ENCODE measurements at regions not wholly inside any gene's neighbourhood (a gene's known extent, or its start where the extent isn't known, plus 50 kb on each side); places are given as distances from the start of the nearest gene placed in this dataset.

GRCh38 chr11:45087900-45088160, 58.6 kb upstream of the PRDM11 start:
- DNase-seq (ENCODE audit: low spot score in 2 of 2): no peak
- Histone ChIP-seq H3K4me3 (no peak overlapping the region), H3K27me3 (no peaks in the 10 kb centered on the region), H3K4me1 (peaks cover 4 to 29% of the 10 kb centered on the region in 2 donors), H3K27ac (no peak overlapping the region), H3K36me3 (no peaks in the 10 kb centered on the region), H3K9me3 (no peaks in the 10 kb centered on the region)
- TF ChIP-seq CTCF (IDR thresholded peaks at IDR 0.05): no peak
- intact Hi-C loops (cut with DNase I): loop anchor here (5.0 kb wide), 1 partner anchor 526 kb away; no protein-coding TSS in a partner anchor

- intact Hi-C loops (cut with DNase I): loop anchor here (5.0 kb wide), 1 partner anchor 527 kb away; no protein-coding TSS in a partner anchor
Observed at GRCh38 chr11:45089251-45089650, 57.2 kb upstream of the PRDM11 start.

GRCh38 chr11:45089676-45090499, 56.6 kb upstream of the PRDM11 start:
- intact Hi-C loops (cut with DNase I): loop anchor here (5.0 to 10.0 kb wide), 3 partner anchors 68 to 575 kb away; partner anchors contain the start of gene CHST1
- H3K27me3 ChIP-seq: no peaks in the 10 kb centered on the region
- peak overlapping the region; percentile 75 to 89 for H3K27ac ChIP-seq
- TF ChIP-seq CTCF (IDR thresholded peaks at IDR 0.05): peak in 1 of 3 experiments; percentile 21
- H3K36me3 ChIP-seq: no peaks in the 10 kb centered on the region
- H3K4me1 ChIP-seq: peaks cover 4 to 30% of the 10 kb centered on the region in 2 donors
- peak in 1 of 2 donors; percentile 53 for DNase-seq (ENCODE audit: low spot score in 2 of 2)
- no peaks in the 10 kb centered on the region for H3K9me3 ChIP-seq
- H3K4me3 ChIP-seq: no peak overlapping the region

More at GRCh38 chr11:45089251-45089650, 57.2 kb upstream of the PRDM11 start:
- H3K27me3 ChIP-seq: no peaks in the 10 kb centered on the region
- no peak for TF ChIP-seq CTCF (IDR thresholded peaks at IDR 0.05)
- DNase-seq (ENCODE audit: low spot score in 2 of 2): peak; percentile 69 to 94
- no peaks in the 10 kb centered on the region for H3K9me3 ChIP-seq
- H3K4me1 ChIP-seq: peaks cover 4 to 30% of the 10 kb centered on the region in 2 donors
- H3K27ac ChIP-seq: peak overlapping the region; percentile 75 to 89
- no peak overlapping the region for H3K4me3 ChIP-seq
- H3K36me3 ChIP-seq: no peaks in the 10 kb centered on the region

- H3K4me3 ChIP-seq: no peak overlapping the region
- DNase-seq (ENCODE audit: low spot score in 2 of 2): peak in 1 of 2 donors; percentile 47
- H3K27me3 ChIP-seq: no peaks in the 10 kb centered on the region
- peak overlapping the region; percentile 75 to 89 for H3K27ac ChIP-seq
- no peak for TF ChIP-seq CTCF (IDR thresholded peaks at IDR 0.05)
- intact Hi-C loops (cut with DNase I): loop anchor here (5.0 to 10.0 kb wide), 2 partner anchors 68 to 574 kb away; partner anchors contain the start of gene CHST1
- no peaks in the 10 kb centered on the region for H3K9me3 ChIP-seq
- H3K36me3 ChIP-seq: no peaks in the 10 kb centered on the region
- H3K4me1 ChIP-seq: peaks cover 4 to 30% of the 10 kb centered on the region in 2 donors
Observed at GRCh38 chr11:45090607-45091006, 55.8 kb upstream of the PRDM11 start.

GRCh38 chr11:45091563-45092403, 54.7 kb upstream of the PRDM11 start:
- Histone ChIP-seq H3K27me3 (no peaks in the 10 kb centered on the region), H3K9me3 (no peaks in the 10 kb centered on the region), H3K4me1 (peaks cover 4 to 30% of the 10 kb centered on the region in 2 donors), H3K4me3 (no peak overlapping the region), H3K27ac (peak overlapping the region; percentile 75 to 89), H3K36me3 (no peaks in the 10 kb centered on the region)
- peak in 1 of 2 donors; percentile 76 for DNase-seq (ENCODE audit: low spot score in 2 of 2)
- TF ChIP-seq CTCF (IDR thresholded peaks at IDR 0.05): no peak
- intact Hi-C loops (cut with DNase I): loop anchor here (5.0 to 10.0 kb wide), 2 partner anchors 69 to 573 kb away; partner anchors contain the start of gene CHST1

Data from ascending aorta (tissue), 2 donors.